HepG2 (cell line): ENCODE measurements at regions not wholly inside any gene's neighbourhood (a gene's known extent, or its start where the extent isn't known, plus 50 kb on each side); places are given as distances from the start of the nearest gene placed in this dataset.

Source experiments
- FOXJ3 ChIP-seq: sonication (generic); formaldehyde crosslinking; IDR thresholded peaks from 2 replicates; pipeline ENCODE4 v1.4.0; 2020; ENCODE audit warnings: missing genetic modification reagents, mild to moderate bottlenecking, borderline replicate concordance
- HMG20A ChIP-seq: IDR thresholded peaks from 2 replicates; pipeline ENCODE4 v1.6.1; 2016; ENCODE audit warnings: borderline replicate concordance
- HNF4G ChIP-seq, 2 experiments: sonication (generic) in 1 of 2; formaldehyde crosslinking in 1 of 2; IDR thresholded peaks; 2 replicates each; pipeline versions ENCODE4 v1.4.0 to v1.6.1; 2011 to 2020; ENCODE audit warnings: borderline replicate concordance in 2 of 2, low read depth in 2 of 2, mild to moderate bottlenecking in 2 of 2, low read length in 1 of 2, missing genetic modification reagents in 1 of 2, moderate library complexity in 1 of 2
- NFATC3 ChIP-seq: sonication (generic); formaldehyde crosslinking; IDR thresholded peaks from 2 replicates; pipeline ENCODE4 v1.5.1; 2020; ENCODE audit warnings: mild to moderate bottlenecking, missing genetic modification reagents
- TMF1 ChIP-seq: sonication (generic); formaldehyde crosslinking; IDR thresholded peaks from 2 replicates; pipeline ENCODE4 v1.8.1; 2022; ENCODE audit warnings: low read depth, missing genetic modification reagents
- WIZ ChIP-seq: sonication (generic); formaldehyde crosslinking; IDR thresholded peaks from 2 replicates; pipeline ENCODE4 v1.5.1; 2020; ENCODE audit warnings: mild to moderate bottlenecking, missing genetic modification reagents
- ZBTB7B ChIP-seq: sonication (generic); formaldehyde crosslinking; IDR thresholded peaks from 2 replicates; pipeline ENCODE4 v1.4.0; 2020; ENCODE audit warnings: missing genetic modification reagents
- ZFP82 ChIP-seq: sonication (generic); formaldehyde crosslinking; IDR thresholded peaks from 2 replicates; pipeline ENCODE4 v1.5.1; 2020; ENCODE audit warnings: mild to moderate bottlenecking, missing genetic modification reagents, borderline replicate concordance
- ZNF10 ChIP-seq: sonication (generic); formaldehyde crosslinking; IDR thresholded peaks from 2 replicates; pipeline ENCODE4 v1.4.0; 2020; ENCODE audit warnings: mild to moderate bottlenecking, low read depth, missing genetic modification reagents, borderline replicate concordance
- ZNF143 ChIP-seq: sonication (generic); formaldehyde crosslinking; IDR thresholded peaks from 2 replicates; pipeline ENCODE4 v1.4.0; 2020; ENCODE audit warnings: missing genetic modification reagents
- ZNF570 ChIP-seq: sonication (generic); formaldehyde crosslinking; IDR thresholded peaks from 2 replicates; pipeline ENCODE4 v1.4.0; 2020; ENCODE audit warnings: mild to moderate bottlenecking, missing genetic modification reagents, borderline replicate concordance
- ZNF782 ChIP-seq: sonication (generic); formaldehyde crosslinking; IDR thresholded peaks from 2 replicates; pipeline ENCODE4 v1.4.0; 2020; ENCODE audit warnings: missing genetic modification reagents, mild to moderate bottlenecking, borderline replicate concordance
- TF ChIP-seq, protein P1 (sequence below): IDR thresholded peaks from 2 replicates; pipeline ENCODE4 v1.6.1; 2012; ENCODE audit warnings: low read length, improper control_type of control experiment
- TF ChIP-seq, protein P2 (sequence below): sonication (generic); formaldehyde crosslinking; IDR thresholded peaks from 2 replicates; pipeline ENCODE4 v1.9.0; 2021; ENCODE audit warnings: missing genetic modification reagents, mild to moderate bottlenecking, borderline replicate concordance

DNA sequence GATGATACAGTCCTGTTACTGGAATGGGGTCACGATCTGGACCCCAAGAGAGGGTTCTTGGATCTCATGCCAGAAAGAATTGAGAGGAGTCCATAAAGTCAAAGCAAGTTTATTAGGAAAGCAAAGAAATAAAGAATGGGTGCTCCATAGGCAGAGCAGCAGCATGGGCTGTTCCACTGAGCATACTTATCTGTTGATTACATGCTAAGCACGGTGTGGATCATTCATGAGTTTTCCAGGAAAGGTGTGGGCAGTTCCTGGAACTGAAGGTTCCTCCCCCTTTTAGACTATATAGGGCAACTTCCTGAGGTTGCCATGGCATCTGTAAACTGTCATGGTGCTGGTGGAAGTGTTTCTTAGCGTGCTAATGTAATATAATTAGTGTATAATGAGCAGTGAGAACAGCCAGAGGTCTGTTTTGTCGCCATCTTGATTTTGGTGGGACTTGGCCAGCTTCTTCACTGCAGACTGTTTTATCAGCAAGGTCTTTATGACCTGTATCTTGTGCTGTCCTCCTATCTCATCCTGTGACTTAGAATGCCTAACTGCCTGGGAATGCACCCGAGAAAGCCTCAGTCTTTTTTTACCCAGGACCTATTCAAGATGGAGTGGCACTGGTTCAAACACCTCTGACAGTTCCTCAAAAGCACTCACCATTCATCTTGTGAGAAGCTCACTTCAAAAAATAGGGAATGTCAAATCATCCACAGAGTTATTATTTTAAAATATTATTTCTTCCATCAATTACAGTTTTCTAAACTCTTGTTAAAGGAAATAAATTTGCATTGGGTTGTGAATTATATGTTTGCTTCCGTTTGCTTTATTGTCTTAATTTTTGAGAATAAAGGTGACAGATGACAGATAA lies 1358.8 kb upstream of the TMEM132C start (continued):
- TF ChIP-seq, protein P1, sequence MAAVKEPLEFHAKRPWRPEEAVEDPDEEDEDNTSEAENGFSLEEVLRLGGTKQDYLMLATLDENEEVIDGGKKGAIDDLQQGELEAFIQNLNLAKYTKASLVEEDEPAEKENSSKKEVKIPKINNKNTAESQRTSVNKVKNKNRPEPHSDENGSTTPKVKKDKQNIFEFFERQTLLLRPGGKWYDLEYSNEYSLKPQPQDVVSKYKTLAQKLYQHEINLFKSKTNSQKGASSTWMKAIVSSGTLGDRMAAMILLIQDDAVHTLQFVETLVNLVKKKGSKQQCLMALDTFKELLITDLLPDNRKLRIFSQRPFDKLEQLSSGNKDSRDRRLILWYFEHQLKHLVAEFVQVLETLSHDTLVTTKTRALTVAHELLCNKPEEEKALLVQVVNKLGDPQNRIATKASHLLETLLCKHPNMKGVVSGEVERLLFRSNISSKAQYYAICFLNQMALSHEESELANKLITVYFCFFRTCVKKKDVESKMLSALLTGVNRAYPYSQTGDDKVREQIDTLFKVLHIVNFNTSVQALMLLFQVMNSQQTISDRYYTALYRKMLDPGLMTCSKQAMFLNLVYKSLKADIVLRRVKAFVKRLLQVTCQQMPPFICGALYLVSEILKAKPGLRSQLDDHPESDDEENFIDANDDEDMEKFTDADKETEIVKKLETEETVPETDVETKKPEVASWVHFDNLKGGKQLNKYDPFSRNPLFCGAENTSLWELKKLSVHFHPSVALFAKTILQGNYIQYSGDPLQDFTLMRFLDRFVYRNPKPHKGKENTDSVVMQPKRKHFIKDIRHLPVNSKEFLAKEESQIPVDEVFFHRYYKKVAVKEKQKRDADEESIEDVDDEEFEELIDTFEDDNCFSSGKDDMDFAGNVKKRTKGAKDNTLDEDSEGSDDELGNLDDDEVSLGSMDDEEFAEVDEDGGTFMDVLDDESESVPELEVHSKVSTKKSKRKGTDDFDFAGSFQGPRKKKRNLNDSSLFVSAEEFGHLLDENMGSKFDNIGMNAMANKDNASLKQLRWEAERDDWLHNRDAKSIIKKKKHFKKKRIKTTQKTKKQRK = no peak
- no peak for TF ChIP-seq ZNF143 (CRISPR knock-in tag)
- no peak for TF ChIP-seq ZNF10 (CRISPR knock-in tag)
- no peak for TF ChIP-seq NFATC3 (CRISPR knock-in tag)
- no peak for TF ChIP-seq TMF1 (CRISPR knock-in tag)
- no peak for TF ChIP-seq ZBTB7B
- TF ChIP-seq WIZ = no peak
- no peak for TF ChIP-seq ZFP82 (CRISPR knock-in tag)
- no peak for TF ChIP-seq HNF4G (IDR thresholded peaks at IDR 0.05; ENCODE audit: borderline replicate concordance, low read depth, low read length)
- TF ChIP-seq HNF4G (CRISPR knock-in tag; IDR thresholded peaks at IDR 0.05; ENCODE audit: borderline replicate concordance, low read depth) = no peak
- no peak for TF ChIP-seq HMG20A (CRISPR knock-in tag)
- TF ChIP-seq FOXJ3 (CRISPR knock-in tag) = no peak
- no peak for TF ChIP-seq ZNF570
- no peak for TF ChIP-seq ZNF782 (CRISPR knock-in tag)
- TF ChIP-seq, protein P2, sequence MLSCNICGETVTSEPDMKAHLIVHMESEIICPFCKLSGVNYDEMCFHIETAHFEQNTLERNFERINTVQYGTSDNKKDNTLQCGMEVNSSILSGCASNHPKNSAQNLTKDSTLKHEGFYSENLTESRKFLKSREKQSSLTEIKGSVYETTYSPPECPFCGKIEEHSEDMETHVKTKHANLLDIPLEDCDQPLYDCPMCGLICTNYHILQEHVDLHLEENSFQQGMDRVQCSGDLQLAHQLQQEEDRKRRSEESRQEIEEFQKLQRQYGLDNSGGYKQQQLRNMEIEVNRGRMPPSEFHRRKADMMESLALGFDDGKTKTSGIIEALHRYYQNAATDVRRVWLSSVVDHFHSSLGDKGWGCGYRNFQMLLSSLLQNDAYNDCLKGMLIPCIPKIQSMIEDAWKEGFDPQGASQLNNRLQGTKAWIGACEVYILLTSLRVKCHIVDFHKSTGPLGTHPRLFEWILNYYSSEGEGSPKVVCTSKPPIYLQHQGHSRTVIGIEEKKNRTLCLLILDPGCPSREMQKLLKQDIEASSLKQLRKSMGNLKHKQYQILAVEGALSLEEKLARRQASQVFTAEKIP (CRISPR knock-in tag) = no peak
